IMR-90 (cell line): ENCODE measurements at regions not wholly inside any gene's neighbourhood (a gene's known extent, or its start where the extent isn't known, plus 50 kb on each side); places are given as distances from the start of the nearest gene placed in this dataset.

ENCODE experiments used
- ATAC-seq: fragments of 200-7000 bp; cut with Tn5 transposase; 2 replicates; pipeline ENCODE4 v1.9.1; 2020; ENCODE audit warnings: low read depth, mild to moderate bottlenecking, moderate library complexity
- BruUV-seq: library from RNA; stranded (reverse); fragments of 400-500 nt; replicated peaks from 2 replicates; lab custom pipeline; 2021; lab: Mats Ljungman, UMichigan
- CTCF ChIA-PET: fragments of 300-600 bp; formaldehyde crosslinking; extraction: SDS; loops from one replicate; lab custom pipeline; 2021; ENCODE audit warnings: antibody characterized with exemption; lab: Yijun Ruan, JAX
- POLR2A ChIA-PET: fragments of 300-600 bp; sonication (Branson Sonifier 250); formaldehyde crosslinking; loops from one replicate; lab custom pipeline; 2022; ENCODE audit warnings: antibody characterized with exemption; ENCODE audit not compliant: unreplicated experiment; lab: Charles Lee
- DNase-seq: peaks from one replicate; pipeline ENCODE4 v3.0.0; 2013
- H2AFZ ChIP-seq: replicated peaks from 2 replicates; pipeline ENCODE3; 2013; ENCODE audit warnings: low read length, mild to moderate bottlenecking; ENCODE audit not compliant: poor library complexity
- H2AK5ac ChIP-seq: 2 replicates; pipeline ENCODE4 v1.6.1; 2013; ENCODE audit warnings: low read depth, low read length, inconsistent platforms
- H2AK9ac ChIP-seq: replicated peaks from 2 replicates; pipeline ENCODE3; 2013; ENCODE audit warnings: mild to moderate bottlenecking, low read depth, low read length, moderate library complexity; ENCODE audit not compliant: poor library complexity
- H2BK120ac ChIP-seq: 2 replicates; pipeline ENCODE4 v1.6.1; 2013; ENCODE audit warnings: low read depth, low read length, inconsistent platforms
- H2BK15ac ChIP-seq: 3 replicates; pipeline ENCODE4 v1.6.1; 2013; ENCODE audit warnings: low read depth, low read length, inconsistent platforms
- H2BK20ac ChIP-seq: 2 replicates; pipeline ENCODE4 v1.6.1; 2013; ENCODE audit warnings: low read depth, mild to moderate bottlenecking, inconsistent platforms, low read length, moderate library complexity
- H2BK5ac ChIP-seq: 2 replicates; pipeline ENCODE4 v1.6.1; 2013; ENCODE audit warnings: mild to moderate bottlenecking, low read depth, low read length, inconsistent platforms; ENCODE audit not compliant: poor library complexity, severe bottlenecking
- H3K14ac ChIP-seq: replicated peaks from 2 replicates; pipeline ENCODE4 v1.6.1; 2013; ENCODE audit warnings: low read depth, low read length, inconsistent platforms
- H3K18ac ChIP-seq: 2 replicates; pipeline ENCODE4 v1.6.1; 2013; ENCODE audit warnings: low read depth, low read length, control low read depth
- H3K23ac ChIP-seq: 2 replicates; pipeline ENCODE4 v1.6.1; 2013; ENCODE audit warnings: low read depth, low read length, inconsistent platforms
- H3K27ac ChIP-seq: 2 replicates; pipeline ENCODE4 v1.5.1; 2013; ENCODE audit warnings: mild to moderate bottlenecking, control low read depth, low read length; ENCODE audit not compliant: insufficient read depth
- H3K27me3 ChIP-seq: 2 replicates; pipeline ENCODE4 v1.6.1; 2013; ENCODE audit warnings: low read length; ENCODE audit not compliant: control insufficient read depth, insufficient read depth
- H3K36me3 ChIP-seq: 2 replicates; pipeline ENCODE4 v1.6.1; 2013; ENCODE audit warnings: low read length, mixed read lengths; ENCODE audit not compliant: control insufficient read depth, insufficient read depth
- H3K4ac ChIP-seq: 2 replicates; pipeline ENCODE4 v1.6.1; 2013; ENCODE audit warnings: low read depth, low read length, inconsistent platforms
- H3K4me1 ChIP-seq: 2 replicates; pipeline ENCODE4 v1.6.1; 2013; ENCODE audit warnings: low read length, mixed read lengths; ENCODE audit not compliant: control insufficient read depth, insufficient read depth
- H3K4me2 ChIP-seq: 2 replicates; pipeline ENCODE4 v1.6.1; 2013; ENCODE audit warnings: low read depth, mild to moderate bottlenecking, control low read depth, low read length, moderate library complexity
- H3K4me3 ChIP-seq: 2 replicates; pipeline ENCODE4 v1.5.1; 2013; ENCODE audit warnings: low read depth, mild to moderate bottlenecking, control low read depth, low read length, moderate library complexity; ENCODE audit not compliant: insufficient read depth
- H3K56ac ChIP-seq: 2 replicates; pipeline ENCODE4 v1.6.1; 2013; ENCODE audit warnings: low read length, inconsistent platforms; ENCODE audit not compliant: insufficient read depth; ENCODE audit errors: extremely low read depth
- H3K79me1 ChIP-seq, 2 experiments: 2 replicates each; pipeline ENCODE4 v1.6.1; 2013; ENCODE audit warnings: low read length in 2 of 2, inconsistent platforms in 1 of 2, low read depth in 1 of 2
- H3K9ac ChIP-seq: 2 replicates; pipeline ENCODE4 v1.6.1; 2013; ENCODE audit warnings: low read depth, low read length, control low read depth
- H3K9me1 ChIP-seq: 2 replicates; pipeline ENCODE4 v1.6.1; 2013; ENCODE audit warnings: low read length, inconsistent platforms; ENCODE audit not compliant: insufficient read depth
- H3K9me3 ChIP-seq: 2 replicates; pipeline ENCODE4 v1.6.1; 2013; ENCODE audit warnings: low read length; ENCODE audit not compliant: control insufficient read depth, insufficient read depth
- H4K20me1 ChIP-seq: 2 replicates; pipeline ENCODE4 v1.6.1; 2013; ENCODE audit warnings: low read length, inconsistent platforms; ENCODE audit not compliant: insufficient read depth
- H4K5ac ChIP-seq: 2 replicates; pipeline ENCODE4 v1.6.1; 2013; ENCODE audit warnings: mild to moderate bottlenecking, low read depth, low read length, control low read depth
- H4K8ac ChIP-seq, 2 experiments: 2 replicates each; pipeline ENCODE4 v1.6.1; 2013; ENCODE audit warnings: low read depth in 2 of 2, low read length in 2 of 2, control low read depth in 1 of 2, inconsistent platforms in 1 of 2
- H4K91ac ChIP-seq: 2 replicates; pipeline ENCODE4 v1.6.1; 2013; ENCODE audit warnings: low read depth, low read length, inconsistent platforms; ENCODE audit not compliant: insufficient read depth
- BHLHE40 ChIP-seq: fragments of 150-350 bp; IDR thresholded peaks from 2 replicates; pipeline ENCODE4 v1.6.1; 2016; ENCODE audit warnings: mild to moderate bottlenecking, low read depth, low read length
- CEBPB ChIP-seq: IDR thresholded peaks from 2 replicates; pipeline ENCODE4 v1.6.1; 2012; ENCODE audit warnings: low read depth, low read length, improper control_type of control experiment
- FOS ChIP-seq: fragments of 150-350 bp; IDR thresholded peaks from 2 replicates; pipeline ENCODE4 v1.6.1; 2016; ENCODE audit warnings: low read depth, low read length
- MAFK ChIP-seq: IDR thresholded peaks from 2 replicates; pipeline ENCODE4 v1.6.1; 2012; ENCODE audit warnings: low read depth, low read length, improper control_type of control experiment
- NFE2L2 ChIP-seq: fragments of 150-350 bp; IDR thresholded peaks from 2 replicates; pipeline ENCODE4 v1.6.1; 2016; ENCODE audit warnings: low read depth, mild to moderate bottlenecking, low read length
- USF2 ChIP-seq: fragments of 150-350 bp; IDR thresholded peaks from 2 replicates; pipeline ENCODE4 v1.6.1; 2017; ENCODE audit warnings: mild to moderate bottlenecking, antibody characterized with exemption, low read length, low read depth
- WGBS, 2 experiments: methylation state at CpG; one replicate each; pipeline versions ENCODE4 v1.1.5 to v1.1.7; 2013; ENCODE audit warnings: missing lambda C conversion rate in 2 of 2; ENCODE audit not compliant: insufficient read length in 1 of 2; ENCODE audit errors: extremely low coverage in 2 of 2; 5-methylcytosine and 5-hydroxymethylcytosine counted together
- dilution Hi-C: fragments of 300-500 bp; cut with HindIII; formaldehyde crosslinking; loops from one replicate; pipeline ENCODE4 v1.14.3; 2018; ENCODE audit warnings: low sequenced_read_pairs; ENCODE audit not compliant: unreplicated experiment
- in situ Hi-C: fragments of 300-500 bp; cut with MboI; formaldehyde crosslinking; loops from 3 replicates; pipeline ENCODE4 v1.14.3; 2019; ENCODE audit warnings: low sequenced_read_pairs, inconsistent platforms, mixed read lengths
- intact Hi-C: fragments of 100-400 bp; cut with micrococcal nuclease; formaldehyde crosslinking; loops from 2 replicates; pipeline ENCODE4 v1.10.0; 2022

GRCh38 chr2:212845941-212846340 lies 305.5 kb downstream of the IKZF2 start:
- peak overlapping the region; percentile 69; the same call in 1 of the 2 replicates for H3K4me2 ChIP-seq
- no CpG with 5 or more reads among the region's 4 CpGs for WGBS, 2 experiments
- BruUV-seq: no TSS peak
- peak overlapping the region; percentile 79 to 95; a peak in 3 of 4 replicates for H4K8ac ChIP-seq
- H3K56ac ChIP-seq: peak overlapping the region; percentile 42
- H4K5ac ChIP-seq: peak overlapping the region; percentile 96; the same call in 1 of the 2 replicates
- peak overlapping the region; percentile 41; the same call in 1 of the 2 replicates for H3K23ac ChIP-seq
- peak overlapping the region; percentile 59; the same call in 1 of the 2 replicates for H3K4ac ChIP-seq
- DNase-seq (peak; percentile 89), ATAC-seq (peak; percentile 46)
- H3K27me3 ChIP-seq: no peaks in the 10 kb centered on the region
- H3K4me3 ChIP-seq: no peak overlapping the region
- H3K27ac ChIP-seq: no peak overlapping the region
- no peak overlapping the region for H2AK5ac ChIP-seq
- 0 out of 2 replicates have a peak overlapping the region, but pooled peaks have one; percentile 46 for H3K9ac ChIP-seq
- H3K18ac ChIP-seq: peak overlapping the region; percentile 97; the same call in 1 of the 2 replicates
- H3K14ac ChIP-seq: no peak overlapping the region; the same call in 1 of the 2 replicates
- no peaks in the 10 kb centered on the region for H3K9me3 ChIP-seq
- H2AK9ac ChIP-seq: no peak overlapping the region
- peaks cover 8% of the 10 kb centered on the region for H3K4me1 ChIP-seq
- TF ChIP-seq MAFK (no peak), BHLHE40 (peak; percentile 33; the same call in 1 of the 2 replicates), USF2 (no peak), NFE2L2 (no peak), CEBPB (peak; percentile 26; the same call in 1 of the 2 replicates), FOS (peak; percentile 25; the same call in 1 of the 2 replicates)
- dilution Hi-C loops: no loop called here
- no peak overlapping the region for H4K91ac ChIP-seq
- ChIA-PET POLR2A (no interaction called here), CTCF (interaction anchor here (1.2 kb wide), 1 partner anchor 46 kb away, joined by 4 read pairs; no protein-coding TSS in a partner anchor)
- no peak overlapping the region for H2AFZ ChIP-seq
- peak overlapping the region; percentile 88 for H2BK5ac ChIP-seq
- no peaks in the 10 kb centered on the region for H4K20me1 ChIP-seq
- H2BK20ac ChIP-seq: no peak overlapping the region; the same call in 1 of the 2 replicates
- H3K79me1 ChIP-seq: no peaks in the 10 kb centered on the region
- H3K36me3 ChIP-seq: no peaks in the 10 kb centered on the region
- in situ Hi-C loops: no loop called here
- peak overlapping the region; percentile 85 for H2BK120ac ChIP-seq
- H2BK15ac ChIP-seq: peak overlapping the region; percentile 59; the same call in 1 of the 3 replicates
- no peaks in the 10 kb centered on the region; the same call in 1 of the 2 replicates for H3K9me1 ChIP-seq
- intact Hi-C loops: no loop called here
